CD4-positive, alpha-beta T cell treated with Interleukin-4 for 4 hours (primary cell): ENCODE measurements at regions not wholly inside any gene's neighbourhood (a gene's known extent, or its start where the extent isn't known, plus 50 kb on each side); places are given as distances from the start of the nearest gene placed in this dataset.
"Not testable (repeated sequence)": the region's sequence is repeated elsewhere in the genome, so short reads cannot be mapped to it uniquely, and the experiment has no call there.

ENCODE experiments used
- DNase-seq: peaks from one replicate; pipeline ENCODE4 v3.0.0-alpha.2; 2020

GRCh38 chr10:44167752-44168151 is 217.1 kb downstream of the CXCL12 start:
- DNase-seq = no peak

GRCh38 chr10:44166441-44166840 is 218.5 kb downstream of the CXCL12 start:
- no peak for DNase-seq

- DNase-seq = no peak
Observed at GRCh38 chr10:44164251-44164956, 220.5 kb downstream of the CXCL12 start.

GRCh38 chr10:44161184-44161583 is 223.7 kb downstream of the CXCL12 start:
- DNase-seq = no peak

GRCh38 chr10:44157574-44157973 is 227.3 kb downstream of the CXCL12 start:
- no peak for DNase-seq

- no peak for DNase-seq
Observed at GRCh38 chr10:44154956-44155355, 229.9 kb downstream of the CXCL12 start.

- DNase-seq = no peak
Observed at GRCh38 chr10:44153918-44154670, 230.8 kb downstream of the CXCL12 start.

- no peak for DNase-seq
Observed at GRCh38 chr10:44143556-44143955, 241.3 kb downstream of the CXCL12 start.

GRCh38 chr10:44132361-44133289 is 252.3 kb downstream of the CXCL12 start:
- DNase-seq = no peak

- no peak for DNase-seq
Observed at GRCh38 chr10:44126291-44126717, 258.6 kb downstream of the CXCL12 start.

GRCh38 chr10:44125879-44126278 is 259.0 kb downstream of the CXCL12 start:
- no peak for DNase-seq

- DNase-seq = no peak
Observed at GRCh38 chr10:44118500-44118899, 266.4 kb downstream of the CXCL12 start.

GRCh38 chr10:44116474-44116873 is 268.4 kb downstream of the CXCL12 start:
- no peak for DNase-seq

- DNase-seq = no peak
Observed at GRCh38 chr10:44115516-44115915, 269.4 kb downstream of the CXCL12 start.

- no peak for DNase-seq
Observed at GRCh38 chr10:44114441-44114840, 270.5 kb downstream of the CXCL12 start.

GRCh38 chr10:44112280-44112679 is 272.6 kb downstream of the CXCL12 start:
- not testable (repeated sequence) for DNase-seq

GRCh38 chr10:44105696-44106095 is 279.2 kb downstream of the CXCL12 start:
- DNase-seq = no peak

- DNase-seq = no peak
Observed at GRCh38 chr10:44102726-44103255, 282.1 kb downstream of the CXCL12 start.

GRCh38 chr10:44101082-44101481 is 283.8 kb downstream of the CXCL12 start:
- DNase-seq = no peak

- no peak for DNase-seq
Observed at GRCh38 chr10:44099511-44099910, 285.4 kb downstream of the CXCL12 start.

GRCh38 chr10:44096217-44096616 is 288.7 kb downstream of the CXCL12 start:
- DNase-seq = not testable (repeated sequence)

GRCh38 chr10:44089671-44090070 is 295.2 kb downstream of the CXCL12 start:
- no peak for DNase-seq

- DNase-seq = no peak
Observed at GRCh38 chr10:44087403-44087802, 297.5 kb downstream of the CXCL12 start.
